Psoas muscle (tissue), 7 donors: ENCODE measurements at regions not wholly inside any gene's neighbourhood (a gene's known extent, or its start where the extent isn't known, plus 50 kb on each side); places are given as distances from the start of the nearest gene placed in this dataset.

Source experiments
- ATAC-seq, 4 donors: fragments of 200-7000 bp; cut with Tn5 transposase; one replicate each; pipeline ENCODE4 v1.9.1; 2020; ENCODE audit warnings: moderate library complexity in 3 of 4, mild to moderate bottlenecking in 2 of 4
- DNase-seq, 2 donors: peaks; one replicate each; pipeline ENCODE4 v3.0.0-alpha.2; 2020
- H3K27ac ChIP-seq: fragments of 200-600 bp; one replicate; pipeline ENCODE4 v1.8.0; 2022
- H3K27me3 ChIP-seq, 3 donors: fragments of 200-600 bp in 1 of 3; one replicate each; pipeline versions ENCODE4 v1.6.1 to v1.8.0; 2013 to 2022; ENCODE audit warnings: low read length in 2 of 3, mild to moderate bottlenecking in 2 of 3, moderate library complexity in 1 of 3; ENCODE audit not compliant: insufficient read depth in 3 of 3
- H3K36me3 ChIP-seq, 2 donors: fragments of 200-600 bp in 1 of 2; one replicate each; pipeline versions ENCODE4 v1.6.1 to v1.8.0; 2013 to 2022; ENCODE audit warnings: low read depth in 1 of 2, mild to moderate bottlenecking in 1 of 2, moderate library complexity in 1 of 2; ENCODE audit not compliant: insufficient read depth in 1 of 2
- H3K4me1 ChIP-seq: fragments of 200-600 bp; one replicate; pipeline ENCODE4 v1.8.0; 2022
- H3K4me3 ChIP-seq: fragments of 200-600 bp; one replicate; pipeline ENCODE4 v1.8.0; 2022; ENCODE audit warnings: mild to moderate bottlenecking
- H3K9me3 ChIP-seq: fragments of 200-600 bp; one replicate; pipeline ENCODE4 v1.8.0; 2022
- WGBS, 3 donors: extraction: QIAGEN DNeasy Blood & Tissue Kit; methylation state at CpG; one replicate each; pipeline versions ENCODE4 v1.1.6 to v1.1.7; 2013; 5-methylcytosine and 5-hydroxymethylcytosine counted together
- intact Hi-C, 2 donors: fragments of 100-400 bp; cut with DNase I; formaldehyde crosslinking; loops; one replicate each; pipeline versions ENCODE4 v1.11.0 to v1.14.2; 2022
- TF ChIP-seq, protein P1 (sequence below): fragments of 200-600 bp; IDR thresholded peaks from one replicate; pipeline ENCODE4 v1.8.0; 2022; ENCODE audit warnings: antibody characterized with exemption
- donor health status: healthy with polysubstance abuse.
- donor health status: DM: no; HTN: no; CAD: no; lungs with moderate emphysema.
- donor health status: Bipolar disorder and iron deficiency.
- donor health status: healthy.
- donor health status: DM: yes; HTN: yes; CAD: no.
- donor health status: DM: no; HTN: no; CAD: no.
- donor health status: DM: yes; HTN: yes; CAD: no.

DNA sequence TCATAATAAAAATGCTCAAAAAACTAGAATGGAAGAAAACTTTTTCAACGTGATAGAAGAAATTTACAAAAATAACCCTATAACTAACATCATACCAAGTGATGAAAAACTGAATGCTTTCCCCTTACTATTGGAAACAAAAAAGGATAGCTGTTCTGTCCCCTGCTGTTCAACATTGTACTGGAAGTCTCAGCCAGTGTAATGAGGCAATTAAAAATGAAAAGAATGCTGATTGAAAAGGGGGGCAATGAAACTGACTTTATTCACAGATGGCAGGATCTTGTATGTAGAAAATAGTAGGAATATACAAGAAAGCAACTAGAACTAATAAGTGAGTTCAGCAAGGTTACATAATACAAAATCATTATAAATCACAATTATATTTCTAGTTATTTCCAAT, 337.9 kb upstream of the KITLG start:
- 57 to 74% (median 65%) methylated on average over 1 of the region's 1 CpG for WGBS, 3 donors
- H3K9me3 ChIP-seq = peaks cover 6% of the 10 kb centered on the region
- peaks cover 17% of the 10 kb centered on the region for H3K4me1 ChIP-seq
- intact Hi-C loops = no loop called here
- ATAC-seq (no peak), DNase-seq (no peak)
- H3K27me3 ChIP-seq = no peaks in the 10 kb centered on the region
- no peak overlapping the region for H3K27ac ChIP-seq
- TF ChIP-seq, protein P1, sequence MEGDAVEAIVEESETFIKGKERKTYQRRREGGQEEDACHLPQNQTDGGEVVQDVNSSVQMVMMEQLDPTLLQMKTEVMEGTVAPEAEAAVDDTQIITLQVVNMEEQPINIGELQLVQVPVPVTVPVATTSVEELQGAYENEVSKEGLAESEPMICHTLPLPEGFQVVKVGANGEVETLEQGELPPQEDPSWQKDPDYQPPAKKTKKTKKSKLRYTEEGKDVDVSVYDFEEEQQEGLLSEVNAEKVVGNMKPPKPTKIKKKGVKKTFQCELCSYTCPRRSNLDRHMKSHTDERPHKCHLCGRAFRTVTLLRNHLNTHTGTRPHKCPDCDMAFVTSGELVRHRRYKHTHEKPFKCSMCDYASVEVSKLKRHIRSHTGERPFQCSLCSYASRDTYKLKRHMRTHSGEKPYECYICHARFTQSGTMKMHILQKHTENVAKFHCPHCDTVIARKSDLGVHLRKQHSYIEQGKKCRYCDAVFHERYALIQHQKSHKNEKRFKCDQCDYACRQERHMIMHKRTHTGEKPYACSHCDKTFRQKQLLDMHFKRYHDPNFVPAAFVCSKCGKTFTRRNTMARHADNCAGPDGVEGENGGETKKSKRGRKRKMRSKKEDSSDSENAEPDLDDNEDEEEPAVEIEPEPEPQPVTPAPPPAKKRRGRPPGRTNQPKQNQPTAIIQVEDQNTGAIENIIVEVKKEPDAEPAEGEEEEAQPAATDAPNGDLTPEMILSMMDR = no peak
- H3K36me3 ChIP-seq = no peaks in the 10 kb centered on the region
- no peak overlapping the region for H3K4me3 ChIP-seq

DNA sequence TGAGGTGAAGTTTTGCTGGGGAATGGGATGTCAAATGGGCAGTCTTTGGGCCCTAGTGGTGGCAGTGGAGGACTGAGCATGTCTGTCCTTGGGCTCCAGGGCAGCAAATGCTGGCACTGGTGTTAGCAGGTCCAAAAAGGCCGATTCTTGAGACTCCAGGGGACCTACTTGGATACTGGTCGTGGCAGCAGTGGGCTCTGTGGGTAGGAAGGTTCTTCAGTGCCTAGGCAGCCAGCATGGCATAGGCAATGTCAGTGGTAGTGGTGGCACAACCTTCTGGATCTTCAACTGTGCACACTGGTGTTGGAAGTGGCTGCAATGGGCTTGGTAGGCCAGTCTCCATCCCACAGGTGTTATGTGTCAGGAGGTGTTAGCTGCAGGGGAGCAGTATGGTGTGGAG, 334.7 kb upstream of the KITLG start:
- ATAC-seq = no peak
- 40 to 52% (median 45%) methylated on average over 2 of the region's 2 CpGs for WGBS, 3 donors
- Histone ChIP-seq H3K4me1 (peaks cover 6% of the 10 kb centered on the region), H3K9me3 (peaks cover 12% of the 10 kb centered on the region), H3K4me3 (no peak overlapping the region), H3K27me3 (no peaks in the 10 kb centered on the region), H3K36me3 (no peaks in the 10 kb centered on the region), H3K27ac (no peak overlapping the region)
- DNase-seq = no peak
- TF ChIP-seq, protein P1 = no peak
- intact Hi-C loops = no loop called here

DNA sequence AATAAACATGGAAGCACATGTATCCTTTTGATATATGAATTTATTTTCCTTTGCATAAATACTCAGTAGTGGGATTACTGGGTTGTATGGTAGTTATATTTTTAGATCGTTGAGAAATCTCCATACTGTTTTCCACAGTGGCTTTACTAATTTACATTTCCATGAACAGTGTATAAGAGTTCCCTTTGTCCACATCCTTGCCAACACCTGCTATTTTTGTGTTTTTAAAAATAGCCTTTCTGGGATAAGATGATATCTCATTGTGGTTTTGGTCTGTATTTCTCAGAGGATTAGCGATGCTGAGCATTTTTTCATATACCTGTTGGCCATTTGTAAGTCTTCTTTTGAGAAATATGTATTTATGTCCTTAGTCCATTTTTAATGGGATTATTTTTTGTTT, 329.2 kb upstream of the KITLG start:
- Histone ChIP-seq H3K27ac (no peak overlapping the region), H3K9me3 (peaks cover 12% of the 10 kb centered on the region), H3K4me1 (no peaks in the 10 kb centered on the region), H3K4me3 (no peak overlapping the region), H3K27me3 (no peaks in the 10 kb centered on the region), H3K36me3 (no peaks in the 10 kb centered on the region)
- DNase-seq (no peak), ATAC-seq (no peak)
- WGBS, 3 donors = 43 to 56% (median 45%) methylated on average over 2 of the region's 2 CpGs
- TF ChIP-seq, protein P1 = no peak
- intact Hi-C loops = no loop called here

DNA sequence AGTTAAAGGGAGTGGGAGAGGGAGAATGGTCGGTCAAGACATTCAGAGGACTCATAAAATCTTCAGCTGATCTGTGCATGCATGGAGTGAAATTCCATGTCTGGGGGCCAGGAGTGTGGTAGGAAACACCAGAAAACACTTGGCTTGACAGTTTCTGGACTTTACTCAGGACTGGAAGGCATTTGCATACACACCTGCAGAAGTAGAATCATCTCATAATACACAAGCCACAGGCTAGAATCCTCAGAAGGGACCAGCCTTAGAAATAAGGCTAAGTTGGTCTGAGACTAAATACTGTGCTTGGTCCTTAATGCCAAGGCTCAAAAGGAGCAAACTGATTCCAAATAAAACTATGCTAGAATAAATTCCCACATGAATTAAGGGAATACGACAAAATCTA, 328.1 kb upstream of the KITLG start:
- Histone ChIP-seq H3K9me3 (peaks cover 6% of the 10 kb centered on the region), H3K4me3 (no peak overlapping the region), H3K4me1 (no peaks in the 10 kb centered on the region), H3K36me3 (no peaks in the 10 kb centered on the region), H3K27ac (no peak overlapping the region), H3K27me3 (no peaks in the 10 kb centered on the region)
- intact Hi-C loops = no loop called here
- WGBS, 3 donors = 69 to 84% (median 80%) methylated on average over 2 of the region's 2 CpGs
- TF ChIP-seq, protein P1 = no peak
- ATAC-seq = no peak
- no peak for DNase-seq

DNA sequence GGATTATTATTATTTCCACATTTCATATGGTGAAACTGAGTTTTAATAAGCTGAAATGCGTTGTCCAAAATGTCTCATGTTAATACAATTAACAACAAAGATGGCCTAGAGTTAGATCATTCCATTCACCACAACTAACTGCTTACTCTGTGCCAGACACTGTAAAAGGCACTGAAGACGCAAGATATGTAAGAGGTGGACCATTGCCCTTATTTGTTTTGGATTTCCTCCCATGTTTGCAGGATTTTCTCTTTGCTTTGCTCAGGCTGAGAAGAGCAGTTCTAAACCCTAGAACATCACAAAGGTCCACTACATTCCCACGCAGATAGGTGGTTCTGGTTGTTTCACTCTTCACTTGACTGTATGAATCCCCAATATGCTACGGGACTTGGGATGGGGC, 324.4 kb upstream of the KITLG start:
- no peak overlapping the region for H3K27ac ChIP-seq
- intact Hi-C loops = no loop called here
- H3K9me3 ChIP-seq = no peaks in the 10 kb centered on the region
- H3K36me3 ChIP-seq = no peaks in the 10 kb centered on the region
- no peak for ATAC-seq
- TF ChIP-seq, protein P1 = no peak
- H3K27me3 ChIP-seq = no peaks in the 10 kb centered on the region
- 71 to 81% (median 77%) methylated on average over 4 of the region's 4 CpGs for WGBS, 3 donors
- no peaks in the 10 kb centered on the region for H3K4me1 ChIP-seq
- no peak for DNase-seq
- H3K4me3 ChIP-seq = no peak overlapping the region
